ENCODE measurements at regions not wholly inside any gene's neighbourhood (a gene's known extent, or its start where the extent isn't known, plus 50 kb on each side); places are given as distances from the start of the nearest gene placed in this dataset.
"Not testable (repeated sequence)": the region's sequence is repeated elsewhere in the genome, so short reads cannot be mapped to it uniquely, and the experiment has no call there.

GRCh38 chr16:48105976-48106375 is 49.8 kb downstream of the ABCC12 start:
- DNase-seq, result no peak

GRCh38 chr16:48105456-48105855 is 50.3 kb downstream of the ABCC12 start:
- no peak for DNase-seq

GRCh38 chr16:48103591-48103990 is 52.2 kb downstream of the ABCC12 start:
- no peak for DNase-seq

GRCh38 chr16:48102083-48103008 is 53.4 kb downstream of the ABCC12 start:
- DNase-seq, result no peak

- no peak for DNase-seq
These were observed 54.6 kb downstream of the ABCC12 start for GRCh38 chr16:48101069-48101674.

- no peak for DNase-seq
These were observed 56.3 kb downstream of the ABCC12 start for GRCh38 chr16:48099455-48099854.

- DNase-seq, result no peak
These were observed 57.3 kb downstream of the ABCC12 start for GRCh38 chr16:48098472-48098871.

- no peak for DNase-seq
These were observed 64.7 kb downstream of the ABCC12 start for GRCh38 chr16:48091117-48091516.

GRCh38 chr16:48089053-48089792 is 66.6 kb downstream of the ABCC12 start:
- DNase-seq, result no peak

- no peak for DNase-seq
These were observed 68.2 kb downstream of the ABCC12 start for GRCh38 chr16:48087639-48088038.

GRCh38 chr16:48086422-48086821 is 69.4 kb downstream of the ABCC12 start:
- no peak for DNase-seq

GRCh38 chr16:48085729-48086128 is 70.1 kb downstream of the ABCC12 start:
- no peak for DNase-seq

- DNase-seq, result no peak
These were observed 71.0 kb downstream of the ABCC12 start for GRCh38 chr16:48084826-48085225.

GRCh38 chr16:48082516-48082915 is 73.3 kb downstream of the ABCC12 start:
- no peak for DNase-seq

GRCh38 chr16:48081656-48082055 is 74.1 kb downstream of the ABCC12 start:
- peak; percentile 48 for DNase-seq

- no peak for DNase-seq
These were observed 79.3 kb downstream of the ABCC12 start for GRCh38 chr16:48076455-48077012.

- DNase-seq, result peak; percentile 19
These were observed 80.4 kb downstream of the ABCC12 start for GRCh38 chr16:48075398-48075797.

- no peak for DNase-seq
These were observed 88.4 kb downstream of the ABCC12 start for GRCh38 chr16:48067388-48067787.

- no peak for DNase-seq
These were observed 90.8 kb downstream of the ABCC12 start for GRCh38 chr16:48064971-48065370.

- DNase-seq, result no peak
These were observed 93.1 kb downstream of the ABCC12 start for GRCh38 chr16:48062681-48063080.

- no peak for DNase-seq
These were observed 95.9 kb downstream of the ABCC12 start for GRCh38 chr16:48059936-48060335.

GRCh38 chr16:48059190-48059589 is 96.6 kb downstream of the ABCC12 start:
- not testable (repeated sequence) for DNase-seq

GRCh38 chr16:48057048-48057447 is 98.7 kb downstream of the ABCC12 start:
- DNase-seq, result no peak

Measured in amniotic stem cell (primary cell).